Forelimb muscle (tissue), 1 donor: ENCODE measurements at regions not wholly inside any gene's neighbourhood (a gene's known extent, or its start where the extent isn't known, plus 50 kb on each side); places are given as distances from the start of the nearest gene placed in this dataset.
"Not testable (repeated sequence)": the region's sequence is repeated elsewhere in the genome, so short reads cannot be mapped to it uniquely, and the experiment has no call there.

Experiments used
- DNase-seq: peaks from one replicate; pipeline ENCODE4 v3.0.0-alpha.2; 2013; ENCODE audit warnings: low read depth

- DNase-seq: no peak
Measured at GRCh38 chr9:89695441-89695891, 90.7 kb downstream of the GADD45G start.

- DNase-seq: not testable (repeated sequence)
Measured at GRCh38 chr9:89695979-89696378, 91.2 kb downstream of the GADD45G start.

GRCh38 chr9:89696780-89697179 lies 92.0 kb downstream of the GADD45G start:
- no peak for DNase-seq

- no peak for DNase-seq
Measured at GRCh38 chr9:89697553-89697952, 92.7 kb downstream of the GADD45G start.

GRCh38 chr9:89698411-89699005 lies 93.7 kb downstream of the GADD45G start:
- DNase-seq: no peak

GRCh38 chr9:89699646-89700045 lies 94.8 kb downstream of the GADD45G start:
- no peak for DNase-seq

- no peak for DNase-seq
Measured at GRCh38 chr9:89701221-89701798, 96.5 kb downstream of the GADD45G start.

- no peak for DNase-seq
Measured at GRCh38 chr9:89702401-89702800, 97.6 kb downstream of the GADD45G start.

GRCh38 chr9:89705651-89706050 lies 100.8 kb downstream of the GADD45G start:
- no peak for DNase-seq

- no peak for DNase-seq
Measured at GRCh38 chr9:89706086-89706485, 101.3 kb downstream of the GADD45G start.

GRCh38 chr9:89706731-89707191 lies 101.9 kb downstream of the GADD45G start:
- DNase-seq: peak; percentile 41

- peak; percentile 60 for DNase-seq
Measured at GRCh38 chr9:89710697-89711096, 105.9 kb downstream of the GADD45G start.

- no peak for DNase-seq
Measured at GRCh38 chr9:89711866-89712265, 107.1 kb downstream of the GADD45G start.

- no peak for DNase-seq
Measured at GRCh38 chr9:89712283-89712682, 107.5 kb downstream of the GADD45G start.

GRCh38 chr9:89714321-89714720 lies 109.5 kb downstream of the GADD45G start:
- no peak for DNase-seq

- DNase-seq: no peak
Measured at GRCh38 chr9:89715318-89715858, 110.6 kb downstream of the GADD45G start.

- no peak for DNase-seq
Measured at GRCh38 chr9:89715881-89716280, 111.1 kb downstream of the GADD45G start.

- DNase-seq: no peak
Measured at GRCh38 chr9:89716559-89716958, 111.7 kb downstream of the GADD45G start.

GRCh38 chr9:89718176-89718575 lies 113.4 kb downstream of the GADD45G start:
- no peak for DNase-seq

- no peak for DNase-seq
Measured at GRCh38 chr9:89718651-89719050, 113.8 kb downstream of the GADD45G start.

- DNase-seq: no peak
Measured at GRCh38 chr9:89719202-89719601, 114.4 kb downstream of the GADD45G start.

GRCh38 chr9:89720696-89721175 lies 115.9 kb downstream of the GADD45G start:
- DNase-seq: no peak

GRCh38 chr9:89721176-89721700 lies 116.4 kb downstream of the GADD45G start:
- no peak for DNase-seq
